PC-9 (cell line): ENCODE measurements at regions not wholly inside any gene's neighbourhood (a gene's known extent, or its start where the extent isn't known, plus 50 kb on each side); places are given as distances from the start of the nearest gene placed in this dataset.

Experiments used
- CTCF ChIP-seq: fragments of 200-600 bp; sonication (generic); conservative IDR thresholded peaks from 2 replicates; pipeline ENCODE4 v1.6.1; 2017; ENCODE audit warnings: mixed run types, antibody characterized with exemption, mild to moderate bottlenecking, moderate library complexity
- EZH2 ChIP-seq: fragments of 200-600 bp; sonication (generic); IDR thresholded peaks from 2 replicates; pipeline ENCODE4 v1.8.0; 2017; ENCODE audit warnings: antibody characterized with exemption, low read depth

- TF ChIP-seq CTCF (no peak), EZH2 (no peak)
These were observed 66.0 kb downstream of the ACTL7B start for GRCh38 chr9:108789742-108790141.
